ENCODE measurements at regions not wholly inside any gene's neighbourhood (a gene's known extent, or its start where the extent isn't known, plus 50 kb on each side); places are given as distances from the start of the nearest gene placed in this dataset.

DNA sequence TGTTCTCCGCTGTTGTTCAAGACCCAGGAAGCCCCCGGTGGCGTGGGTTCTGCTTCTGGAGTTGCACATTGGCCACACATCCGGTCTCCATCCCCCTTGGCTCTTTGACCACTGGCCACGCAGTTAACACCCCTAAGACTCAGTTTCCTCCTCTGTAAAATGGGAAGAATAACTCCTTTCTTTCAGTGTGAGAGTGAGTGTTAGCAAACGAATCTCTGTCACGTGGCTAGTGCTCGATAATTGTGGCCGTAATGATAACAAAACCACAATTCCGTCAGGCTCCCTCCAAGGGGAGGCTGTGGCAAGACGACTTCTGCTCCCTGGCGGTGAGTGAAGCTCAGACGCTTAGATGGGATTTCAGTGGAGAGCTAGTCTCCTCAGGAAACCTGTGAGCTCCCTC, 315.2 kb upstream of the B3GAT1 start:
- no peaks in the 10 kb centered on the region for H3K9me1 ChIP-seq (ENCODE audit: control insufficient read depth, insufficient read depth, low read length)
- in situ Hi-C loops (cut with MboI) = no loop called here
- H4K20me1 ChIP-seq (replicated peaks; ENCODE audit: control insufficient read depth, insufficient read depth, low read length) = no peaks in the 10 kb centered on the region; the same call in 1 of the 2 replicates
- DNase-seq (ENCODE audit: extremely low read depth in 1 of 4, low spot score in 3 of 4) (peak; percentile 22 to 44 (median 34)), ATAC-seq (peak; percentile 87), FAIRE-seq (no peak)
- no peaks in the 10 kb centered on the region for H3K4me1 ChIP-seq (replicated peaks in 1 of 2; ENCODE audit: control insufficient read depth in 2 of 2, insufficient read depth in 2 of 2, low read length in 2 of 2)
- H3K27me3 ChIP-seq (ENCODE audit: control insufficient read depth in 2 of 2, insufficient read depth in 2 of 2, low read length in 2 of 2) = peaks cover 0 to 34% of the 10 kb centered on the region in 2 experiments; a peak in 3 of 5 replicates
- H3K9ac ChIP-seq (ENCODE audit: insufficient read depth in 1 of 2, low read depth in 2 of 2, low read length in 2 of 2) = no peak overlapping the region
- BruUV-seq (replicated peaks) = no TSS peak
- H3K4me3 ChIP-seq = no peak overlapping the region
- no peak overlapping the region for H2AFZ ChIP-seq (ENCODE audit: low read depth, low read length)
- WGBS (ENCODE audit: insufficient coverage, low coverage, missing lambda C conversion rate) = under 1% methylated on average over 13 of the region's 13 CpGs
- ChIA-PET CTCF (ENCODE audit: low intra/inter-chr PET ratio) (no interaction called here), POLR2A (interaction anchor here (1.0 to 1.2 kb wide), 2 partner anchors 27 to 448 kb away, joined by 3 to 6 read pairs; no protein-coding TSS in a partner anchor)
- no peaks in the 10 kb centered on the region for H3K36me3 ChIP-seq (ENCODE audit: control insufficient read depth, insufficient read depth, low read length)
- H3K9me3 ChIP-seq (replicated peaks; ENCODE audit: control insufficient read depth, insufficient read depth, low read depth, low read length) = no peaks in the 10 kb centered on the region
- no peaks in the 10 kb centered on the region for H3K79me2 ChIP-seq (ENCODE audit: control insufficient read depth, insufficient read depth, low read length)
- no peak overlapping the region for H3K4me2 ChIP-seq (ENCODE audit: insufficient read depth, low read length)
- intact Hi-C loops (cut with micrococcal nuclease) = loop anchor here (2.0 to 10.0 kb wide), 3 partner anchors 135 to 366 kb away; no protein-coding TSS in a partner anchor
- no peak overlapping the region for H3K27ac ChIP-seq (ENCODE audit: extremely low read depth, low read depth, low read length)
- TF ChIP-seq NUFIP1 (IDR thresholded peaks at IDR 0.05; ENCODE audit: partially characterized antibody) (no peak), ADNP (tag; IDR thresholded peaks at IDR 0.05) (peak; percentile 80), CREM (IDR thresholded peaks at IDR 0.05; ENCODE audit: low read depth) (0 out of 2 replicates have a peak, but pooled peaks have one; percentile 25), SP2 (IDR thresholded peaks at IDR 0.05; ENCODE audit: extremely low read depth, low read depth, low read length, poor library complexity, severe bottlenecking) (no peak)
- TF ChIP-seq, protein P1, sequence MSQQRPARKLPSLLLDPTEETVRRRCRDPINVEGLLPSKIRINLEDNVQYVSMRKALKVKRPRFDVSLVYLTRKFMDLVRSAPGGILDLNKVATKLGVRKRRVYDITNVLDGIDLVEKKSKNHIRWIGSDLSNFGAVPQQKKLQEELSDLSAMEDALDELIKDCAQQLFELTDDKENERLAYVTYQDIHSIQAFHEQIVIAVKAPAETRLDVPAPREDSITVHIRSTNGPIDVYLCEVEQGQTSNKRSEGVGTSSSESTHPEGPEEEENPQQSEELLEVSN (IDR thresholded peaks at IDR 0.05; ENCODE audit: borderline replicate concordance in 1 of 2, extremely low read depth in 1 of 2, insufficient read depth in 1 of 2, insufficient read length in 1 of 2, low read depth in 1 of 2, low read length in 1 of 2, poor library complexity in 1 of 2, severe bottlenecking in 1 of 2) = peak in 1 of 2 experiments; percentile 23
- TF ChIP-seq, protein P2, sequence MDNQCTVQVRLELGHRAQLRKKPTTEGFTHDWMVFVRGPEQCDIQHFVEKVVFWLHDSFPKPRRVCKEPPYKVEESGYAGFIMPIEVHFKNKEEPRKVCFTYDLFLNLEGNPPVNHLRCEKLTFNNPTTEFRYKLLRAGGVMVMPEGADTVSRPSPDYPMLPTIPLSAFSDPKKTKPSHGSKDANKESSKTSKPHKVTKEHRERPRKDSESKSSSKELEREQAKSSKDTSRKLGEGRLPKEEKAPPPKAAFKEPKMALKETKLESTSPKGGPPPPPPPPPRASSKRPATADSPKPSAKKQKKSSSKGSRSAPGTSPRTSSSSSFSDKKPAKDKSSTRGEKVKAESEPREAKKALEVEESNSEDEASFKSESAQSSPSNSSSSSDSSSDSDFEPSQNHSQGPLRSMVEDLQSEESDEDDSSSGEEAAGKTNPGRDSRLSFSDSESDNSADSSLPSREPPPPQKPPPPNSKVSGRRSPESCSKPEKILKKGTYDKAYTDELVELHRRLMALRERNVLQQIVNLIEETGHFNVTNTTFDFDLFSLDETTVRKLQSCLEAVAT (IDR thresholded peaks at IDR 0.05) = 0 out of 4 replicates have a peak, but pooled peaks of 1 of the 2 experiments have one; percentile 17
- TF ChIP-seq, protein P3, sequence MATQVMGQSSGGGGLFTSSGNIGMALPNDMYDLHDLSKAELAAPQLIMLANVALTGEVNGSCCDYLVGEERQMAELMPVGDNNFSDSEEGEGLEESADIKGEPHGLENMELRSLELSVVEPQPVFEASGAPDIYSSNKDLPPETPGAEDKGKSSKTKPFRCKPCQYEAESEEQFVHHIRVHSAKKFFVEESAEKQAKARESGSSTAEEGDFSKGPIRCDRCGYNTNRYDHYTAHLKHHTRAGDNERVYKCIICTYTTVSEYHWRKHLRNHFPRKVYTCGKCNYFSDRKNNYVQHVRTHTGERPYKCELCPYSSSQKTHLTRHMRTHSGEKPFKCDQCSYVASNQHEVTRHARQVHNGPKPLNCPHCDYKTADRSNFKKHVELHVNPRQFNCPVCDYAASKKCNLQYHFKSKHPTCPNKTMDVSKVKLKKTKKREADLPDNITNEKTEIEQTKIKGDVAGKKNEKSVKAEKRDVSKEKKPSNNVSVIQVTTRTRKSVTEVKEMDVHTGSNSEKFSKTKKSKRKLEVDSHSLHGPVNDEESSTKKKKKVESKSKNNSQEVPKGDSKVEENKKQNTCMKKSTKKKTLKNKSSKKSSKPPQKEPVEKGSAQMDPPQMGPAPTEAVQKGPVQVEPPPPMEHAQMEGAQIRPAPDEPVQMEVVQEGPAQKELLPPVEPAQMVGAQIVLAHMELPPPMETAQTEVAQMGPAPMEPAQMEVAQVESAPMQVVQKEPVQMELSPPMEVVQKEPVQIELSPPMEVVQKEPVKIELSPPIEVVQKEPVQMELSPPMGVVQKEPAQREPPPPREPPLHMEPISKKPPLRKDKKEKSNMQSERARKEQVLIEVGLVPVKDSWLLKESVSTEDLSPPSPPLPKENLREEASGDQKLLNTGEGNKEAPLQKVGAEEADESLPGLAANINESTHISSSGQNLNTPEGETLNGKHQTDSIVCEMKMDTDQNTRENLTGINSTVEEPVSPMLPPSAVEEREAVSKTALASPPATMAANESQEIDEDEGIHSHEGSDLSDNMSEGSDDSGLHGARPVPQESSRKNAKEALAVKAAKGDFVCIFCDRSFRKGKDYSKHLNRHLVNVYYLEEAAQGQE (IDR thresholded peaks at IDR 0.05; ENCODE audit: borderline replicate concordance) = peak; percentile 56; the same call in 1 of the 2 replicates
- TF ChIP-seq, protein P3 (CRISPR knock-in tag; IDR thresholded peaks at IDR 0.05; ENCODE audit: low read depth) = no peak
- TF ChIP-seq, protein P4, sequence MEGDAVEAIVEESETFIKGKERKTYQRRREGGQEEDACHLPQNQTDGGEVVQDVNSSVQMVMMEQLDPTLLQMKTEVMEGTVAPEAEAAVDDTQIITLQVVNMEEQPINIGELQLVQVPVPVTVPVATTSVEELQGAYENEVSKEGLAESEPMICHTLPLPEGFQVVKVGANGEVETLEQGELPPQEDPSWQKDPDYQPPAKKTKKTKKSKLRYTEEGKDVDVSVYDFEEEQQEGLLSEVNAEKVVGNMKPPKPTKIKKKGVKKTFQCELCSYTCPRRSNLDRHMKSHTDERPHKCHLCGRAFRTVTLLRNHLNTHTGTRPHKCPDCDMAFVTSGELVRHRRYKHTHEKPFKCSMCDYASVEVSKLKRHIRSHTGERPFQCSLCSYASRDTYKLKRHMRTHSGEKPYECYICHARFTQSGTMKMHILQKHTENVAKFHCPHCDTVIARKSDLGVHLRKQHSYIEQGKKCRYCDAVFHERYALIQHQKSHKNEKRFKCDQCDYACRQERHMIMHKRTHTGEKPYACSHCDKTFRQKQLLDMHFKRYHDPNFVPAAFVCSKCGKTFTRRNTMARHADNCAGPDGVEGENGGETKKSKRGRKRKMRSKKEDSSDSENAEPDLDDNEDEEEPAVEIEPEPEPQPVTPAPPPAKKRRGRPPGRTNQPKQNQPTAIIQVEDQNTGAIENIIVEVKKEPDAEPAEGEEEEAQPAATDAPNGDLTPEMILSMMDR (IDR thresholded peaks at IDR 0.05 in 2 of 3, conservative IDR thresholded peaks at IDR 0.05 in 1 of 3; ENCODE audit: insufficient read depth in 2 of 3, low read depth in 1 of 3, low read length in 3 of 3) = peak; percentile 46 to 49 (median 49); a peak in 5 of 6 replicates
